HG03175 (cell line): ENCODE measurements at regions not wholly inside any gene's neighbourhood (a gene's known extent, or its start where the extent isn't known, plus 50 kb on each side); places are given as distances from the start of the nearest gene placed in this dataset.

Source experiments
- ATAC-seq: cut with Tn5 transposase; IDR thresholded peaks from one replicate; pipeline ENCODE4 v1.9.1; 2021; ENCODE audit warnings: mild to moderate bottlenecking, moderate library complexity; ENCODE audit not compliant: unreplicated experiment

DNA sequence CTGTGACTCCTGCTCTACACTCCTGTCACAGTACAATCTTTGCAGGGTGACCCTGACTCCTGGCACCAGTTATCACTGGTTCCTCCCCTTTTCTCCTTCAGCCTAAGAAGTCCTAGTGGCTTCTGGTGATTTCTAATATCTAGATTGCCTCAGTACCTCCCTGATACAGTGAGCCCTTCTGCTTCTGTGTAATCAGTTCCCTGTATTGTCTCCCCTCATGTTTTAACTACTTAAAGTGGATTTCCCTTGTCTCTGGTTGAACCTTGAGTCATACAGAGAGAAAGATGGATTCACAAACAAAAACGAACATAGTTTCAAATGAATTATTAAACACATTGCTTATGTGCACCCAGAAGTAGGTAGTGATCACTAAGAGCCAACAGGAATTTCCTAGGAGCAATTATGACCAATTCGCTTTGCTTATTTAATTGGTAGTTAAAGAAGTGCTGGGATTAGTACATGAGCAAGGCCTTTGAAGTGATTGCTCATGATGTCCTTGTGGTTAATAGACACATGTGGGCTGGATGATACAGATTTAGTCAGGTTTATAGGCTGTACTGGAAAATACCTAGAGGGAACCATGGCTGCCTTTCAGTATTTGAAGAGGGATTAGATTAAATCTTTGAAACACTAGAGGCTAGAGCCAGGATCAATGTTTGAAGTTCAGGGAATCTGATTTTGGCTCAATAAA, 145.8 kb upstream of the MEF2C start:
- no peak for ATAC-seq

DNA sequence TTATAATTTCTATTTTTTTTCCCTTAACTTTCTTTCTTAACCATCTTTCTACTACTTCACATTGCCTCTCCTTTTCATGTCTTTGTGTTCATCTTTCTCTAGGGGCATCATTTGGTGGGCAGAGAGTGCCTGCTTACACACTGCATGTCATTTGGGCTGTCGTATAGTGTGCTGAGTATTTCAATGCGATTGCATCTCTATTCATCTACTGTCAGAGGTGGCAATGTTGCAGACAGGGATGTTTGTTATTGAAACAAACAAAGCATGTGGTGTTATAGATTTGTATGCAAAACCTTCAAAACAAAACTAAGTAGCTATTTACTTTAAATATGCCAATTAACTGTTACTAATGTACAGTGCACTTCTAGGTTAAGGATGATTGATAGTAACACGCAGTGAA, 141.1 kb upstream of the MEF2C start:
- ATAC-seq: no peak

DNA sequence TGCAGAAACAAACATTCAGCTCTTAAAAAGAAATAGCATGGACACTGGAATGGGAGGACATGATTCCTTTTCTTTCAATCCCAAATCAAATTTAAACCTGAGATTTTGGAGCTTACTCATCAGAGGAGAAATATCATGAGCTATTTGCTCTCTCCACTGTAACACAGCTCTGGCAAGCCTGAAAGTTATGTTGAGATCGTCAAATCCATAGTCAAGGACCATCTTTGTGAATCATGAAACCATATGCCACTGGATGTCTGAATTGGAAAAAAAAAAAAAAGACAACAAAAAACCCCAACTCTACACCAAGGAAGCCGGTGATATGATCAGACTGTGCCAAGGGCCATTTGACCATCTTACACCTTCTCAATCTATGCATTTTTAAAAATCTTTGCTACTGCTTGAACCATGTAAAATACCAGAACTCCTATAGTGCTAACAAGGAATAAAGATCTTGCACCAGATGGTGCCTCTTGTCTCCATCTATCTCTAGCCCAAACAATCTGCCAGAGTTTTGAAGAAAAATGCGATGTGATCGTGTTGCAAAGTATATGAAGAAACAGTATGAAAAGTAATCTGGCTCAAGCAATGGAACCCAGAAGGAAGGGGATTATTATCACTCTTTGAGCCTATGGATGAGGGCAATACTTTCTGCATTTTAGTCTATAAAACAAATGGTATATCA, 138.1 kb upstream of the MEF2C start:
- ATAC-seq: no peak

GRCh38 chr5:89016741-89017303, 133.8 kb upstream of the MEF2C start:
- no peak for ATAC-seq

DNA sequence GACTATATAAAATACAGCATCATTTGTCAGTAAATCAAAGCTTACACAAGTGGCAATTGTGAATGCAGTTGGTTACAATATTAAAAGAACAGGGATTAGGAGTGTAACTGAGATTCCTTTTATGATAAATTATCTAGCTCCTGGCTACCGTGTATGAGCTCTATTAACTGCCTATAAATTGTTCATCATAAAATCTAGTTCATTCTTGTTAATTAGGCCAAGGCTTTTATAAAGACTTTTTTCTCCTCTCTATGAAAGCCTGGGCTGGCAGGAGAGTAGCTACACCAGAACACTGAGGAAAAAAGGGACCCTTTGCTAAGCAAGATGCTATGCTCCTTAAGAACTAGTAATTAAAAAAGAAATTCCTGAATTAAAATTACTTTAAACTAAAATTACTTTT, 132.4 kb upstream of the MEF2C start:
- no peak for ATAC-seq

DNA sequence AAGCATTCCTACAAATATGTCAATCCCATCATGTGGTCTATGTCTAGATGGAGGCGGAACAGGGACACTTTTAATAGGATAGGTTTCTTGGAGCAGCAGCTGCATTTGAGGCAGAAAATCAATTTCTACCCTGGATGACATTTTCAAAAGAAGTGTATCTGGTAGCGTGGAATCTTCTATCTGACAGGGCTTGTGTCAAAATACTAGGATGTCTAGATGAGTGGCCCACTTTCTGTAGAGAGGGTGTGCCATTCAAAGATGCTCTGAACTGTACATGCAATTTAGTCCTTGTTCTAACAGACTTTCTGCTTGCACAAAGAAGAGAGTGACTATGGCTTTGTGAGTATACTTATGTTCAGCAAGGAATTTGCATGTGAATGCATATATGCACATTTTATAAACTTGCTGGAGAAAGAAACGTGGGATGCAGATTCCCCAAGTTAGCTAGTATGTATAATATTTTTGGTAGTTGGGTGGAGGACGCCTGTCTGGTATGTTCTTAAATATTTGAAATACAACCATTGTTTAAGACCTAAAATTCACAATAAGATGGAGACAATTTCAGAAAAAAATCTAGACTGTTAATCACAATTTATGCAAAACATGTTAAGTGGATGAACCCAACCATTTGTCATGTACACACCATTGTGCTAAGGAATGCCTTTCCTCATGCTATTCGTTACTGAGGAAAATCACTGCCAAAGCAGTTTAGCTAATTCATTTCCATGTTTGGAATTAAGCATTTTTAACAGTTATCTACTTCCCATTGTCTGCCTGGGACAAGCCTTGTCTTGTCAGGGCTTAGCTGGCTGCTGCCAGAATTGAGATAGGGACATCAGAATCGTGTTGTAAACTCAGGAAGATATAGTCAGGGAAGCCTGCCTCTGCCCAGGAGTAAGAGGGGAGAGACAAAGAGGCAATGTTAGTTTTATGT, 129.1 kb upstream of the MEF2C start:
- no peak for ATAC-seq

- ATAC-seq: peak; percentile 49
Observed at GRCh38 chr5:89010512-89010911, 127.5 kb upstream of the MEF2C start.

DNA sequence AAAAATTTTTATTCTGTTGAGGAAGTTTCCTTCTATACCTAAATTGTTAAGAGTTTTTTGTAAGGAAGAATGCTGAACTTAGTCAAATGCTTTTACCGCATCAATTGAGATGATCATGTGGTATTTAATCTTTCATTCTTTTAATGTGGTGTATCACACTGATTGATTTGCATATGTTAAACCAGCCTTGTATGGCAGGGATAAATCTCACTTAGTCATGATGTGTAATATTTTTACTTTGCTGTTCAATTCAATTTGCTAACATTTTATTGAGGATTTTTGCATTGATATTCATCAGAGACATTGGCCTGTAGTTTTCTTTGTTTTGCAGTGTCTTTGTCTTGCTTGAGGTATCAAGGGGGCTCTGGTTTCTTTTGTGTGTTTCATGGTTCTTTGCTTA, 125.3 kb upstream of the MEF2C start:
- ATAC-seq: no peak

DNA sequence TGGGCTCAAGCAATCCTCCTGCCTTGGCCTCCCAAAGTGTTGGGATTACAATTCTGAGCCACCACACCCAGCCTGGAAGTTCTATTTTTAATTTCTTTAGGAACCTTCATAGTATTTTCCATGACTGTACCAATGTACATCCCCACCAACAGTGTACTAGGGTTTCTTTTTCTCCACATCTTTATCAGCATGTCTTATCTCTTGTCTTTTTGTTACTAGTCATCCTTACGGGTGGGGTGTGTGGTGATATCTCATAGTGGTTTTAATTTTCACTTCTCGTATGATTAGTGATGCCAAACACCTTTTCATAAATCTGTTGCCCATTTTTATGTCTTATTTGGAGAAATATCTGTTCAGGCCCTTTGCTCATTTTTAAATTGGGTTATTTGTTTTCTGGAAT, 123.0 kb upstream of the MEF2C start:
- ATAC-seq: no peak

GRCh38 chr5:89004379-89004778, 121.4 kb upstream of the MEF2C start:
- ATAC-seq: no peak

GRCh38 chr5:89003563-89004036, 120.6 kb upstream of the MEF2C start:
- no peak for ATAC-seq

GRCh38 chr5:88999853-89000252, 116.9 kb upstream of the MEF2C start:
- no peak for ATAC-seq

DNA sequence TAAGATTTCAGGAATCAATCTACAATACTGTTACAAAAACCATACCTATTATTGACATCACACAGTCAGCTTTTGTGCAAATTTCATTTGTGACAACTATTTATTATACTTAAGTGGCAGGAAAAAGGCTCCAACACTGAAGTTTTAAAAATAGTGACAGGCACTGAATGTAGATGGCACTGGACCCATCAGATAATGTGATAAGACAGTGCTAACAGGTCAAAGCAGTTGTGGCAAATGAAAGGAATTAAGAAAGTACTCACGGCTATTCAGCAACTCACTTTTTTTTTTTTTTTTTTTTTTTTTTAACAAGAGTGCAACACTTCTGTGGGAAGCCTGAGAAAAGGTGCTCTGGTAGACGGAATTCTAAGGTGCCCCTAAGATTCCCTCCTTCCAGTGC, 115.0 kb upstream of the MEF2C start:
- ATAC-seq: no peak

- ATAC-seq: no peak
Observed at GRCh38 chr5:88984040-88984439, 101.1 kb upstream of the MEF2C start.

- no peak for ATAC-seq
Observed at GRCh38 chr5:88979726-88980125, 96.7 kb upstream of the MEF2C start.

DNA sequence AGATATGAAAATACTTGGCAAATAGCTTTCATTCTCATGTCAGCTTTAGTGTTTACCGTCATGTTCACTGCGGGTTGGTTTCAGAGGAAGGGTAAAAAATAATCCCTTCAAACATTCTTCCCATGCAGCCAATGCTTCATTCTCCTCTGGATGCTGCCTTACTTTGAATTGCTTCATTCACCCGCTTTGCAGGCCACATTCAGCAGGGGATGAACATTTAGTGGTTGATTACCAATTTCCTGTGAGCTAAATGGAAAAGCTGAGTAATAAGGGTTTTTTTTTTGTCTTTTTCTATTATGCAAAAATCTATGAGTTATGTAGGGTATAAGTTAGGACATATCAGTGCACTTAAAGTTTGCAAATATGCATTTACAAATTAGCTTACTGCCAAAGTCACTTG, 96.3 kb upstream of the MEF2C start:
- ATAC-seq: peak; percentile 71

GRCh38 chr5:88976914-88977313, 93.9 kb upstream of the MEF2C start:
- no peak for ATAC-seq

GRCh38 chr5:88967633-88968585, 84.9 kb upstream of the MEF2C start:
- ATAC-seq: no peak

- ATAC-seq: no peak
Observed at GRCh38 chr5:88964831-88965230, 81.8 kb upstream of the MEF2C start.

- no peak for ATAC-seq
Observed at GRCh38 chr5:88957013-88957412, 74.0 kb upstream of the MEF2C start.
